T follicular helper cell (primary cell): ENCODE measurements at regions not wholly inside any gene's neighbourhood (a gene's known extent, or its start where the extent isn't known, plus 50 kb on each side); places are given as distances from the start of the nearest gene placed in this dataset.
"Not testable (repeated sequence)": the region's sequence is repeated elsewhere in the genome, so short reads cannot be mapped to it uniquely, and the experiment has no call there.

Source experiments
- DNase-seq: peaks from one replicate; pipeline ENCODE4 v3.0.0-alpha.2; 2020; ENCODE audit warnings: low read depth

DNA sequence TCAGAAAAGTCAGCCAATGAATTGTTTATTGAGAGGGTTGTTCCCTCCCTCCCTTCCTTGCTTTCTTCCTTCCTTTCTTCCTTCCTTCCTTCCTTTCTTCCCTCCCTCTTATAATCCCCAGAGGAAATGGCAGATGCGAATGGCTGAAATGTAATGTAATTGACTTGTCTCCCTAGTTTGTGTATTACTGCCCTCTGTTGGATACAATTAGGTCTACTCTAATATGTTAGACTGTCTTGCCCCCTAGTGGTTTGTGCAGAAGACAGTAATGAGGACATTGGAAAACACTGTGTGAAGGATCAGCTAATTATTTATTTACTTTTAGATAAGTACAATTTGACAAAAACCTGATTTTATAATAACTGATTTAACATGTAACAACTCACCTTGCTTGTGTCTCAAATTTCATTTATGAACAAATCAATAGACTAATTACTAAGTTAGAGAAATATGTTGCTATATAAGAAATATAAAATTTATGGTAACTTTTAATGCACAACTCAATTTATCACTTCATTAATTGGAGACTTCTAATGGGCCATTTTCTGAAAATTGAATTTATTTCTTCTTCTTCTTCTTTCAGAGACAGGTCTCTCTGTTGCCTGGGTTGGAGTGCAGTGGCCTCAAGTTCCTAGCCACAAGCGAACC is 229.8 kb upstream of the LRIG3 start:
- DNase-seq: no peak

DNA sequence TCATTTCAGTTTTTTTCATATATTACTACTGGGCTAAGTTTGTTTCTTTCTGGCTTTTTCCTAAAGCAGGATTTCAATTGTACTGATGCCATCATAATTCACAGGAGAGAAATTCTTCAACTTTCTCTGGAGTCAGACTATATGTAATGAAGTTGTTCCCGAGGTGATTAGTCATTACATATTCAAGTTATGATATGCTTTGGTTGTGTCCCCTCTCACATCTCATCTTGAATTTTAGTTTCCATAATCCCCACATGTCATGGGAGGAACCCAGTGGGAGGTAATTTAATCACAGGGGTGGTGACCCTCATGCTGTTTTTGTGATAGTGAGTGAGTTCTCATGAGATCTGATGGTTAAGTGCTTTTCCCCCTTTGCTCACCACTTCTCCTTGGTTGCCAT is 227.5 kb upstream of the LRIG3 start:
- no peak for DNase-seq

DNA sequence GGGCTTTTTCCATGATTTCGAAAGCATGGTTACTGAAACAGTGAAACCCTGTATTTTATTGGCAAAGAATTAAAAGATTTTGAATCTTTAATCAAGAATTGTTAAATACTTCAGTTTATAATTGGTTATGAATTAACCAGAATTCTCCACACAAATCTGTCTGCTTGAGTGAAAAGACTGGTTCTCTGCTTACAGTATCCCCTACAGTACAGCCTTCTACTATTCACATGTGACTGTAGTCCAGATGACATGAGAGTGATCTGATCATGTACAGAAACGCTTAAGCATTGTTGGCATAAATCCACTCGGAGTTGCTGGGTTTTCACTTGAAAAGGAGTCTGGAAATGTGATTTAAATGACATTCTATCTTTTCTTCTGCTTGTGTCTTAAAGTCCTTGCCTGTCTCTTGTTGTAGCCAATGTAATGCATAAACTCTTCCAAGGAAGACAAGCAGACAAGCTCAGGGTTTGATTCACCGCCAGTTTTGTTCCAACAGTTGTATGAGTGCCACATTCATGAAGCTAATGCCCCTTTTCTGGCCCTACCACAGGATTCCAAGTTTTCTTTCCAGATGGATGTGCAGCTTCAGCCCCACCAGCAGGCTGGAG is 222.0 kb upstream of the LRIG3 start:
- DNase-seq: no peak

DNA sequence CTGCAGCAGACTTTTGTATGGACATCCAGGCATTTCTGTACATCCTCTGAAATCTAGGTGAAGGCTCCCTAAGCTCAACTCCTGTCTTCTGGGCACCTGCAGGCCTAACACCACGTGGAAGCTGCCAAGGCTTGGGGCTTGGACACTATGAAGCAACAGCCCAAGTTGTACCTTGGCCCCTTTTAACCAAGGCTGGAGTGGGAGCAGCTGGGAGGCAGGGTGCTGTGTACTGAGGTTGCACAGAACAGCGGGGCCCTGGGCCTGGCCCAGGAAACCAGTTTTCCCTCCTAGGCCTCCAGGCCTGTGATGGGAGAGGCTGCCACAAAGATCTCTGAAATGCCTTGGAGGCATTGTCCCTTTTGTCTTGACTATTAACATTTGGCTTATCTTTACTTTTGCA is 214.4 kb upstream of the LRIG3 start:
- no peak for DNase-seq

DNA sequence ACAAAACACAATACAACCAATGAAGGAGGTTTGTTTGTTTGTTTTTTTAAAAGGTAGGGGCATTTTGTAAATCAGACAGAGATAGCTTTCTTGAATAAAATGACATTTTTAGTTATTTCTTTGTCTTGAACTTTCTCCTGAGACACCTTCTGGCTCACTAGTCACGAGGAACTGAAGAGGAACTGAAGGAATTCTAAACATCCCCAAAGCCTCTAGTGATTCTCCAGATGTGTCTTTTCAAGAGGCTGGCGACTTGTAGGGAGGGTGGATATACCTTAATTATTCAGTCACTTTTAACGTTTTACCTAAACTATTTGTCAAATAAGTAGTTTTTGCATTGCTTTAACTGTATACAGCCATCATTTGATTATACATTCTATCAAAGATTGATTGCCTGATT is 211.2 kb upstream of the LRIG3 start:
- no peak for DNase-seq

DNA sequence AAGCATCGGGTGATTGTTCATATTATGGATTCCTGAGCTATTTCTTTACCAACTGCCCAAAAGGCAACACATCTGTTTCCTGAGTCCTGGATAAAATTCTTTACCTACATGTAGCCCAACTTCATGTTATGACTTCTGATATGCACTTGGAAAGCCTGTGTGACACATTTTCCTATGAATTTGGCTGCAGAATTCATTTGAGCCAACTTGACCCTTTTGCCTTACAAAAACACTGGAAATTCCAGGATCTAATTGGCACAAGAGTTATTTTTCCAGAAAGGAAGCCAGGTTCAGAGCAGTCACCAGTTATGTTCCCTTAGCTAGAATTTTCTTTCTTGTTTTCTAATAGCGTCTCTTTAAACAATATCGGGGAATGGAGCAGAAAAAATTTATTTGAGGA is 202.5 kb upstream of the LRIG3 start:
- no peak for DNase-seq

DNA sequence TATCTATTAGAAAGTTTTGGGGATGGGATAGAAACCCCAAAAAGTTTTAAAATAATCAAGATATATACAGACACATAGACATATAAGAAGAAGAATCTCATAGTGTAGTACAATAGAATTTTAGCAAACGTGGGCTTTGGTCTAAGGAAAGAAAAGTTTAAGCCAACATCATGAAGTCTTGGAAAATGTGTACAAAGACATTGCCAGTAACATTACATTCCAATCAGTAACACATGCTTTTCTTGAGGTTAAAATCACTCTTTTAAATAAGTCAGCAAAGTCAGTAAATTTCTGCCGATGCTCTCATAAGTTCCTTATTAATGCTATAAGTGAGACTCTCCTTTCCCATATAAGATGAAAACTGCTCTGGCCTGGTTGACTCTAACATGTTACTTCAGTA is 201.1 kb upstream of the LRIG3 start:
- no peak for DNase-seq

DNA sequence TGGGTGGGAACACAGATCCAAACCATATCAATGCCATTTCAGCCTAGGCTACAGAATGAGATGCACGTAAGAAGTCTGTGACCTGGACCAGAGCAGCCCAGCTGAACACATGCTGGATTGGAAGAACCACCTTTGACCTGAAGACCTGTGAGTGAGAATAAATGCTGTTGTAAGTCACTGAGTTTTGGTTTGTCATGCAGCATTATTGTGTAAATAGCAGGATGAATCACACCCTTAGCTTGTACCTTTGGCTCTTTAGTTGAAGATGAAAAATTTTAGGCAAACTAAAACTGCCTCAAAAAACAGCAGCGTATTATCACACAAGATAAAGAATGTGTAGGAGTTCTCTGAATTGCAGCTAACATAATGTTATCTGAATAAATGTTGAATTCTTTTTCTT is 199.4 kb upstream of the LRIG3 start:
- no peak for DNase-seq

DNA sequence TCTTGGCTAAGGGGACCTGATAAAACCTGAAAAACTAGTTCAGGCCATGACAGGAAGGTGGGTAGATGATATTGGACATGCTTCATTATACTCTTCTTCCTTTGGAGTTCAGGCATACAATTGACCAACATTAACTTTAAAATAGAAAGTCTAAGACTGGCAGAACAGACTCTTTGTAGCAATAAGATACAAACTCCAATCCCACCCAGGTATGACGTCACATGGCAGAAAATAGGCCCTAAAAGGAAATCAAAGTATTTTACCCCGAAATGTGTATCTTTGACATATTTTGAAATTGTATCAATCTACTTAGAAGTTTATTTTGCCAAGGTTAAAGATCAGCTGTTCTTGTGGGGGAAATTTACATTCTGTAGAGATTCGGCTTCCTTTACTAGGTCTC is 198.1 kb upstream of the LRIG3 start:
- DNase-seq: no peak

DNA sequence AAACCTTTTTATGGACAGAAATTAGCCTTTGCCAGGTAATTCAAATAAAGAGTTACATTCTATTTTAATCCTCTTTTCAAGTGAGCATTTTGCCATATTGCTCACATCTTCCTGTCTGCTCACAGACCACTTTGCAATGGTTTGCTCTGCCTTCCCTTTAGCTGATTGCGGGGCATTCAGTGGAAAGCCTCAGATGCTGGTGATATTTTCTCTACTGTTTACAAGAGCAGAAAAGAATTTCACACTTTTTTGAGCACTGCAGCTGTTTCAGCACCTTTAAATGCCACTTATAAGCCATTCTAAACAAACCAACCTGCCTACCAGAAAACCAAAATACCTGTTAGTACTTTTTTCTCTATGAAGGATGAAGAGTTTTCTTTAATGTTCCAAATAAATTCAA is 195.7 kb upstream of the LRIG3 start:
- no peak for DNase-seq

DNA sequence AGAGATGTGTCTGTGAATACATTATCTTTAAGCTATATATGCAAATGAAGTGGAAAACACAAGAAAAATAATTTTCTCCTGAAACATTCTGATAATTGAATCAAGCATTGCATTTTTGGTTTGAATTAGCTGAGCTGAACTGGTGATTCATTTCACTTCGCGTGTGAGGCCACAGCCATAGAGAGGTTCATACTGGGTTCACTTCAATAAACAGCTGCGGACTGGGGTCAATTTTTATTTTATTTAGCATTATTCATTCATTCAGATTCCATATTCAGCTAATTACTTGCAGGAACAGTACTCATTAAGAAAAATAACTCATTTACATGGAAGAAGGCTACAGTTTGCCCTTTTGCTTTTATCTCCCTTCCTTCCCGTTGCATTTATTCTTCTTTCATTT is 195.2 kb upstream of the LRIG3 start:
- no peak for DNase-seq

DNA sequence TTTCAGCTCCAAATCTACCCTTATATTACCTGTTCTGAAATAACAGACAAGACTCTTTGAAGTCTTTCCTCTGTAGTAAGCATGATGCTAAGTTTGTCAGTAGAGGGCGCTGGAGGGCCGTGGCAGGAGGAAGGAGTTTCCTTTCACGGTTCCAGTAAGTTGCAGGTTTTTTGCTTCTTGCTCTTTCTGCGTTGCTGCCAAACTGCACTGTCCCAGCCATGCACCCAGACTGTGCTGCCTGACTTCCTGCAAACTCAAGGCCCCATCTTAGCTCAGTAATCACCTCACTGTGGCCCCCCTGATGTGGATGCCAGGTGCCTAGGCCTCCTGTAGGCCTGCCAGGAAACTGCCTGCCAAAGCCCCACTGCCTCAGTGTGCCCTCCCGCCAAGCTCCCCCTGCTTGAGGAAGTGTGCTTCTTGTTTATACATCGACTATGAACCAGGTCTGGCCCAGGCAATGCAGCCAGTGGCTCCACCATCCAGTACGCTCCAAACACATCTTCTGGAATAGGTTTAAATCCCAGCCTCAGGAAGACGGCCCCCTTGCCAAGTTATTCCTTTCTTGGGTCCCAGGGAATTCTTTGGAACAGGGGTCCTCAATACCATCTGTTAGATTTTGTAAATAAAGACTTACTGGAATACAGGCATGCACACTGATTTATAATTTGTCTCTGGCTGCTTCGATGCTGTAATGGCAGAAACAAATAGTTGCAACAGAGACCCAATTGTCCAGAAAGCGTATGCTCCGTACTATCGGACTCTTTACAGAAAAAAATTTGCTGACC is 193.7 kb upstream of the LRIG3 start:
- DNase-seq: no peak

DNA sequence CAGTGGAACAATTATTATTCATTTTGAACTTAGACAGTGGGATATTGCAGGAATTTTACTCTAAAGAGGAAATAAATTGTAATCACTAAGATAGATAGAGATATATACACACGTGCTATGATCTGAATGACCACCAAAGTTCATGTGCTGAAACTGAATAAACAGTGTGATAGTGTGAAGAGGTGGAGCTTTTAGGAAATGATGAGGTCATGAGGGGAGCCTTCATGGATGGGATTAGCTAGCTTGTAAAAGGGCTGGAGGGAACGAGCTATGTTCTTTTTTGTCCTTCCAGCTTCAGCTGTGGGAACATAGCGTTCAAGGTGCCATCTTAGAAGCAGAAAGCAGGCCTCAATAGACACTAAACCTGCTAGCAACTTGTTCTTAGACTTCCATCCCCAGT is 191.5 kb upstream of the LRIG3 start:
- no peak for DNase-seq

DNA sequence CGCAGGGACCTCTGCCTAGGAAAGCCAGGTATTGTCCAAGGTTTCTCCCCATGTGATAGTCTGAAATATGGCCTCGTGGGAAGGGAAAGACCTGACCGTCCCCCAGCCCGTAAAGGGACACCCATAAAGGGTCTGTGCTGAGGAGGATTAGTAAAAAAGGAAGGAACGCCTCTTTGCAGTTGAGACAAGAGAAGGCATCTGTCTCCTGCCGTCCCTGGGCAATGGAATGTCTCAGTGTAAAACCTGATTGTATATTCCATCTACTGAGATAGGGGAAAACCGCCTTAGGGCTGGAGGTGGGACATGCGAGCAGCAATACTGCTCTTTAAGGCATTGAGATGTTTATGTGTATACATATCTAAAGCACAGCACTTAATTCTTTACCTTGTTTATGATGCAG is 188.2 kb upstream of the LRIG3 start:
- not testable (repeated sequence) for DNase-seq

DNA sequence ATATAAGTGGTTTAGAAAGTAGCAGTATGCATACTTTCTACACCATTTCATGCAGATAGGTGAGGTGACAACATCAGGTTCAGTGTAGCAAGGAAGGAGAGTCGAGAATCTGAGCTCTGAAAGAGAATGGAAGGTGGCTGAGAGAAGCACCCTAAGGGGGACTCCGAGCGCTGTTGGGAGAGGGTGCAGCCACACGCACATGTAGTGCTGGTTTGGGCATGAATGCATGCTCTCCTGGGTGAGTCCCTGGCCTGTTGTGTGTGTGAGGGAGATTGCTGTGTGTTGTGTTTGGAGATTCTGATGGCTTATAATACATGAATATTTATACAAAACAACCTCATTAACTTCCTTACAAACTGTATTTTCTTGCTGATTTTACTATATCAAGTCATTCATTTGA is 180.3 kb upstream of the LRIG3 start:
- DNase-seq: no peak

DNA sequence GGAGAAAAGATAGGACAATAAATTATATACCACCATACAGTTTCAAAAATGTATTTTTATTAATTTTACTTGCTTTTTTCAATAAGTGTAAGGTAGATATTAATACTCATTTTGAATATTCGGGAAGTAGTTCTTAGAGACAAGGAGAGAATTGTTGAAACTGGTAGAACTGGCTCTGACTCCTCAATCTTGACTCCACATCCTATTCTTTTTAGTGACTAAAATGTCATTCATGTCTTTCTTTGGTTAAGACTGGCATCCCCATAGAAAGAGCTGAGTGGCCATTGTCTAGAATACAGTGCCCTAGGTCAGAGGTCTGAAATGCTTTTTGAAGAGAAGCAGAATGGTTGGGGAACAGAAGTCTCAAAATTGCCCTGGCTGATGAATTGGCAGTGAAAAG is 177.6 kb upstream of the LRIG3 start:
- no peak for DNase-seq

DNA sequence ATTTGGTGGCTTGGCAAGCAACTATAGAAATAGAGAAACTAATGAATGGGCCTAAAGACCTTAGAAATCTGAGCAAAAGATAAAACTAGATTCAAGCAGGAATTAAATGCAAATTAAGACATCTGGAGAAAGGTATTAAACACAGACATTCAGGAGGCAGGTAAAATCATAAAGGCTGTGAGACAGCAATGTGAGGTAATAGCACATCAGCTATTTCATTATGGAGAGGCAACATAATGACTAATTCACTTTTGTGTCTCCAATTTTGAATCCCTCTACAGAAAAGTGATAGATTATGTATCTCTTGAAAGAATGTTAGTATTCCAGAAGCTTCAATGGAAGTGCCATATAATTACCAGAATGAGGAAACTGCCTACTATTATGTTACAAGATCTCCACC is 175.9 kb upstream of the LRIG3 start:
- no peak for DNase-seq

DNA sequence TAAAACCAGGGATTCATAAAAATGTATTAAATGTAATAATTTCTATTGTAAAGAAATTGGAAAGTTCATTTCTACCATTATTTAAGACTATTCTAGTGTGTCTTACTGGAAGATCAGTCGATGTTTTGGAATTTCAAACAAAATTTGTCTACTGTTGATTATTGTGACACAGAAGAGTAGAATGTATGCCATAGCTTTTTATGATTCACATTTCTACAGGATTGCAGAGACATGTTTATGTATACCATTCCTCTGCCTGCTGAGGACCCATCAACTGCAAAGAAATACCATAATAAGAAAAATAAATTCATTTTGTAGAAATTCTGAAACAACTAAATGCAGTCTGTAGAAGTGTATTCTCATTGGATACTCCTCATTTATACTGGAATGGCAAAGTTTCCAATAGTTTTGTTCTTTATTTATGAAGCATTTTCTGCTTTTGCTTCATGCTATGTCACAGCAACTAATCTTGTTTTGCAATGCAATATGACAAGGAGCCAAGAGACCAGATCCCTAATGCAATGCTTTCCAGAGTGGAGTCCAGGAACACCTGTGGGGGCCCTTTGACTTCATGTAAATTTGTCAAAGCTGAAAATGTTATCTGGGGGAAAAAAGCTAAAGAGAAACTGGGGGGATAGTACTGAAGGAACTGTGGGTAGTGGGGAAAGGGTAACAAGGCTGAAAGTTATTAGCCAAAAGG is 172.9 kb upstream of the LRIG3 start:
- no peak for DNase-seq

DNA sequence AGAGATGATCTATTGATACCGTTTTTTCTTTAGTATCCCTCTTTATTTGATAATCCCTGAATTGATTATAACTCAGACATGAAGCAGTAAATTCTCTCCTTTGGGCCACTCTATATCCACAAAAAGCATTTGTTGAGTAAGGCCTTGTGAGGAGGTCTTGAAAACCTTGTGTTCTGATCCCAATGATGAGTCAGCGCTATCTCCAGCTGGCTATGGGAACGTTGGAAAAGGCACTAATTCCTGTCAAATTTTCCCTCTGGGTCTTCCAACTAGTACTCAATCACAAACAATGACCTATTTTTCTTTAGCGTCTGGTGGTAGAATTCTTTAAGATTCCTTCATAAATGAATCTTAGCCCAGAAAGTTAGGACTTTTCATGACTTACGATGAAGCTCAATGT is 168.4 kb upstream of the LRIG3 start:
- DNase-seq: no peak

DNA sequence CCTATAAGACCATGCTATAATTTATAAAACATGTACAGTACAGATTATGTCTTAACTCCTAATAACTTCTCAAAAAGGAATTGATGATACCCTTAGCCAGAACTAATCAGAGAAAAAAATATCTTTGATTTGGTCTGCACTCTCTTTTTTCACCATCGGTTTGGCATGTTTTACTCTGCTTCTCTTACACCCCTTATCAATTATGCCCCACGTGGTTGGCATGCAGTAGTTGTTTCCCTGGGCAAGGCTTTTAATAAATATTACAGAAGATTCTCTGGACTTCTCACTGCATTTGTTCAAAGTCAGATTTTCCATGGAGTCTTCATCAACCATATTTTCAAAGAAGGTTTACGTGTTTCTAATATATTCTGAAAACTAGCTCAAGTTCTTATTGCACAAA is 167.4 kb upstream of the LRIG3 start:
- no peak for DNase-seq

DNA sequence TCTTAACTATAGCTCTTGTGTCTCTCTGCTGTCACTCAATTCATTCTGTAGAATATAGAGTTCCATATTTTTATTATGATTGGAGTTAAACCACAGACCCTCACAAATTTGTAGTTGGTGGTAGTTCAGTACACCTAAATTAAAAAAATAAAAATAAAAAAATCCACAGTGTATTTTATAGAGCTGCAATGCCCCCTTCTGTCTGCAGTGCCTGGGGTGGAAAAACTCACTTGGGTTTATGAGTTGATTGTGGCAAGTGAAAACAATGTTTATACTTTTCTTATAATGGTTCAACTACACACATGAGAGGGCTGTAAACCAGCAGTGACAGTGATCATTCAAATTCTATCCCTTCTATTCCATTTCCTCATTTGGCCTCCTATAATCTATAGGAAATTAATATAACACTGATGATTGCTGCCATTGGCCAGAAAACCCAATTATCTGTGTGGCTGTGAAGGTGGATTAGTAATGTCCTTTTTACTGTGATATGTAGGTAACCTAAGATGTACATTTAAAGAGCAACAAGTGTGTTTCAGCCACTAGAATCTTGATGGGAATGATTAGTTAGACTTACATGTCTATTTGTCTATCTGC is 166.9 kb upstream of the LRIG3 start:
- DNase-seq: no peak

DNA sequence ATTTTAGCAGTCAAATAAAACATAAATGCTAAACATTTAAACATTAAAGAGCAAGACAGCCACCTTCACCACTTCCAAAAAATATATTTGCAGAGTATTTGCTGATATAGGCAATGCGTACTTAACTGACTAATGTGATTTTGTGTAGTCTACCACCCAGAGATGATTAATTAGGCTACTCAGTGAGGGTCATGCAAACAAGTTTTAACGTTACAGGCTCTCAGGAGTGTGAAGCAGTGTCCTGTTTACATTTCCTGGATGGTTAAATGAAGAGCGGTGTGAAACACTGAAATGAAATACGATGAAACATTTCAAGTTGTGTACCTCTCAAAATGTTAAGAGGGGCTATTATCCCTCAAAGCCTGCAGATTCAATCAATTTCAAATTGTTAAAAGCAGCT is 165.8 kb upstream of the LRIG3 start:
- no peak for DNase-seq

DNA sequence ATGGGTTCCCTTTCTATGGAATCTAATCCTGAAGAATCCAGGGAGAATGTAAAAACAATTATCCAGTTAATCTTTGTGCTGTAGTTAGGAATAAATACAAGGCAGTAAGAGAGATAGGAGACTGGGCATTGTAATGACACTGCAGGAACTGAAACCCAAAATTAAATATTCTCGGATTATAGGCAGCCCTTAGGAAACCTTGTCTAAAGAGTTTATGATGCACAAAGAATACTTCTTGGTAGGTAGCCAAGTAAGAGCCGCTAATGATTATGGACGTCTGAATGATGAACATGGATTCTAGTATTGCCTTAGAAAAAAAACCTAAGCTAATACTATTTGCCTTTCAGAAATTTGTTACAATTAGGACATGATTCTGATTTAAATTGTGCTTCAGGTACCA is 165.4 kb upstream of the LRIG3 start:
- DNase-seq: no peak
